Calu3 (cell line): ENCODE measurements at regions not wholly inside any gene's neighbourhood (a gene's known extent, or its start where the extent isn't known, plus 50 kb on each side); places are given as distances from the start of the nearest gene placed in this dataset.

Source experiments
- BruUV-seq: library from RNA; stranded (reverse); fragments of 400-500 nt; replicated peaks from 2 replicates; lab custom pipeline; 2021; lab: Mats Ljungman, UMichigan
- CTCF ChIA-PET: fragments of 300-600 bp; sonication (Branson Sonifier 250); formaldehyde crosslinking; loops from one replicate; lab custom pipeline; 2022; ENCODE audit warnings: antibody characterized with exemption; lab: Charles Lee
- DNase-seq: peaks from one replicate; pipeline ENCODE4 v3.0.0; 2022
- H3K27ac Mint-ChIP-seq: one replicate; pipeline ENCODE4 v1.8.0; 2022; ENCODE audit warnings: mixed read lengths; ENCODE audit not compliant: unreplicated experiment
- H3K27me3 Mint-ChIP-seq: one replicate; pipeline ENCODE4 v1.8.0; 2022; ENCODE audit warnings: mixed read lengths; ENCODE audit not compliant: unreplicated experiment
- H3K36me3 Mint-ChIP-seq: one replicate; pipeline ENCODE4 v1.8.0; 2022; ENCODE audit warnings: mild to moderate bottlenecking, moderate library complexity, mixed read lengths; ENCODE audit not compliant: insufficient read depth, unreplicated experiment
- H3K4me1 Mint-ChIP-seq: one replicate; pipeline ENCODE4 v1.8.0; 2022; ENCODE audit warnings: mild to moderate bottlenecking, low read depth, mixed read lengths; ENCODE audit not compliant: unreplicated experiment
- H3K4me3 Mint-ChIP-seq: one replicate; pipeline ENCODE4 v1.8.0; 2022; ENCODE audit warnings: mild to moderate bottlenecking, low read depth, moderate library complexity, mixed read lengths; ENCODE audit not compliant: unreplicated experiment
- H3K9me3 Mint-ChIP-seq: one replicate; pipeline ENCODE4 v1.8.0; 2022; ENCODE audit warnings: low read depth, mixed read lengths; ENCODE audit not compliant: unreplicated experiment
- intact Hi-C: fragments of 100-400 bp; cut with micrococcal nuclease; formaldehyde crosslinking; loops from one replicate; pipeline ENCODE4 v1.10.0; 2022; ENCODE audit not compliant: unreplicated experiment
- TF ChIP-seq, protein P1 (sequence below): fragments of 200-600 bp; IDR thresholded peaks from one replicate; pipeline ENCODE4 v1.8.0; 2022; ENCODE audit warnings: antibody characterized with exemption; ENCODE audit not compliant: unreplicated experiment

DNA sequence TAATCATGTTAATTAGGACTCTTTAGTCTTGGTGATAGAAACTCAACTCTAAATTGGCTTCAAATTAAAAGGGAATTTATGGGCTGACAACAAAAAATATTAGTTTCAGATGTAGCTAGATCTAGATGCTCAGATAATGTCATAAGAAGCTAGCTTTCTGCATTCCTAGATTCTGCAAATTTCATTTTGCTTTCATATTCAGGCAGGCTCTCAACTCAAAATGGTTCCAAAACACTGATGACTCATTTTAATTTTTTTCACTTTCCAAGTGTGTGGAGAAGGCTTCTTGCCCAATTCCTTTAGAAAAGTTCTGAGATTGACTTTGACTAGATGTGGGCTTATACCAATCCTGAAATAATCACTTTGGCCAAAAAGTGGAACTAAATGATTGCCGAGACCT, 236.7 kb upstream of the GOT2 start:
- no peak for DNase-seq
- intact Hi-C loops: no loop called here
- BruUV-seq: no TSS peak
- TF ChIP-seq, protein P1, sequence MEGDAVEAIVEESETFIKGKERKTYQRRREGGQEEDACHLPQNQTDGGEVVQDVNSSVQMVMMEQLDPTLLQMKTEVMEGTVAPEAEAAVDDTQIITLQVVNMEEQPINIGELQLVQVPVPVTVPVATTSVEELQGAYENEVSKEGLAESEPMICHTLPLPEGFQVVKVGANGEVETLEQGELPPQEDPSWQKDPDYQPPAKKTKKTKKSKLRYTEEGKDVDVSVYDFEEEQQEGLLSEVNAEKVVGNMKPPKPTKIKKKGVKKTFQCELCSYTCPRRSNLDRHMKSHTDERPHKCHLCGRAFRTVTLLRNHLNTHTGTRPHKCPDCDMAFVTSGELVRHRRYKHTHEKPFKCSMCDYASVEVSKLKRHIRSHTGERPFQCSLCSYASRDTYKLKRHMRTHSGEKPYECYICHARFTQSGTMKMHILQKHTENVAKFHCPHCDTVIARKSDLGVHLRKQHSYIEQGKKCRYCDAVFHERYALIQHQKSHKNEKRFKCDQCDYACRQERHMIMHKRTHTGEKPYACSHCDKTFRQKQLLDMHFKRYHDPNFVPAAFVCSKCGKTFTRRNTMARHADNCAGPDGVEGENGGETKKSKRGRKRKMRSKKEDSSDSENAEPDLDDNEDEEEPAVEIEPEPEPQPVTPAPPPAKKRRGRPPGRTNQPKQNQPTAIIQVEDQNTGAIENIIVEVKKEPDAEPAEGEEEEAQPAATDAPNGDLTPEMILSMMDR: no peak
- no peak overlapping the region for H3K4me3 Mint-ChIP-seq
- no peaks in the 10 kb centered on the region for H3K27me3 Mint-ChIP-seq
- CTCF ChIA-PET: no interaction called here
- H3K9me3 Mint-ChIP-seq: peaks cover 7% of the 10 kb centered on the region
- no peaks in the 10 kb centered on the region for H3K4me1 Mint-ChIP-seq
- no peaks in the 10 kb centered on the region for H3K36me3 Mint-ChIP-seq
- H3K27ac Mint-ChIP-seq: no peak overlapping the region

DNA sequence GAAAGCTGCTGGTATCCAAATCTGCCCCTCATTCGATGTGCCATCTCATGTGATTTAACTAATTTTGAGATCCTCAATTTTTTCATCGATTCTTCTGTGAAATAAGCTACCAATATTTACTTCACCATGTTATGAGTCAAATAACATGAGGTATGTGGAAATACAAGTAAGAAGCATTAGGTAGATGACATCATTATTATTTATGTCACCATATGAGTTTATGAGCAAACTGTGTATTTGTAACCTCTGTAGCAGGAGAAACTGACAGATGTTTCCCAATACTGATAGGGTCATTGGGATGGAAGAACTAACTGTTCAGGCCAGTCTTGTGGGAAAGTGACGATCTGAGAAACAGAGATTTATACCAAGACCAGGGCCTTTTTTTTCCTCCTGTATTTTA, 229.4 kb upstream of the GOT2 start:
- Mint-ChIP-seq H3K9me3 (peaks cover 8% of the 10 kb centered on the region), H3K4me1 (no peaks in the 10 kb centered on the region), H3K27ac (no peak overlapping the region), H3K36me3 (no peaks in the 10 kb centered on the region), H3K4me3 (no peak overlapping the region), H3K27me3 (no peaks in the 10 kb centered on the region)
- CTCF ChIA-PET: interaction anchor here (0.6 kb wide), 1 partner anchor 512 kb away, joined by 5 read pairs; no protein-coding TSS in a partner anchor
- TF ChIP-seq, protein P1: no peak
- BruUV-seq: no TSS peak
- intact Hi-C loops: no loop called here
- DNase-seq: no peak

DNA sequence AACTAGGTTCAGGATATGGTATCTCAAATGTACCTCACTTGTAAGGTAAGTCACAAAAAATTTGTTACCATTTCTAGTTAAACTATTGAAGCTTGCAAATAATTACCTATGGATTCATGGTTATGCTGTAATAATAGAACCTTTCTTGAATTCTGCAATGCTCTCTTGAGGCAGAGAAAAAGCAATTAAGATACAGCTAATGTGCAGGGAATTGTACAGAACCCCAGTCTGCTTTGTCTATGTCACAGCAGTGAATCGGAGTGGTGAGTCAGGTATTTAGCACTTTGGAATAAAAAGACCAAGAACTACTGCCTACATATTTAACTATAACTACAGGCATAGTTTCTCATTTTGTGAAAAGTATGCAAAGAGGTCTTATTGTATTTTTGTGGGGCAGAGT, 228.7 kb upstream of the GOT2 start:
- intact Hi-C loops: no loop called here
- DNase-seq: no peak
- H3K9me3 Mint-ChIP-seq: peaks cover 8% of the 10 kb centered on the region
- no peaks in the 10 kb centered on the region for H3K36me3 Mint-ChIP-seq
- no TSS peak for BruUV-seq
- H3K4me3 Mint-ChIP-seq: no peak overlapping the region
- H3K4me1 Mint-ChIP-seq: no peaks in the 10 kb centered on the region
- H3K27ac Mint-ChIP-seq: no peak overlapping the region
- H3K27me3 Mint-ChIP-seq: no peaks in the 10 kb centered on the region
- TF ChIP-seq, protein P1: no peak
- CTCF ChIA-PET: interaction anchor here (0.6 kb wide), 1 partner anchor 512 kb away, joined by 5 read pairs; no protein-coding TSS in a partner anchor

DNA sequence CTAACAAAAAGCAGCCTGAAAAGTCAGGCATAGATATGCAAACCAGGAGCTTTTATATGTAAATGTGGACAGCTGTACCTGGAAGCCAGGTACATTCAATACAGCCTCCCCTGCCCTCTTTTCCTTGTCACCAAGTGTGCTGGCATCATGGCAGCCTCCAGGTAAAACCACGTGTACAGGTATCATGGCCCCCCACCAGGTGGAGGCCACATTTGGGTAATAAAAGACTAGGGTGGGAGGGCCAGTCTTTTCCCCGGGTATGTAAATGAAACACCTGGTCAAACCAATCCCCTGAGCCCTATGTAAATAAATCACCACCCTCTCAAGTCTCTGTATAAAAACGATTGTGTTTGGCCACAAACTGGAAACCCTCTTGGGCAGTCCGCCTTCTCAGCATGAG, 226.4 kb upstream of the GOT2 start:
- intact Hi-C loops: no loop called here

More for the DNA sequence above, 226.4 kb upstream of the GOT2 start:
- DNase-seq: no peak
- Mint-ChIP-seq H3K4me1 (no peaks in the 10 kb centered on the region), H3K36me3 (no peaks in the 10 kb centered on the region), H3K9me3 (peaks cover 8% of the 10 kb centered on the region), H3K27me3 (no peaks in the 10 kb centered on the region), H3K4me3 (no peak overlapping the region), H3K27ac (no peak overlapping the region)
- CTCF ChIA-PET: no interaction called here
- TF ChIP-seq, protein P1: no peak
- no TSS peak for BruUV-seq
